DMS53 treated with DMSO at 0.1 percent for 48 hours (cell line): ENCODE measurements at regions not wholly inside any gene's neighbourhood (a gene's known extent, or its start where the extent isn't known, plus 50 kb on each side); places are given as distances from the start of the nearest gene placed in this dataset.

Source experiments
- DNase-seq: peaks from one replicate; lab custom pipeline; 2025; ENCODE audit not compliant: unreplicated experiment; lab: John Stamatoyannopoulos, UW

GRCh38 chr1:30340934-30341333 is 382.5 kb downstream of the MATN1 start:
- DNase-seq, result no peak

GRCh38 chr1:30339866-30340265 is 383.5 kb downstream of the MATN1 start:
- no peak for DNase-seq

- no peak for DNase-seq
Observed at GRCh38 chr1:30338765-30339164, 384.6 kb downstream of the MATN1 start.

- DNase-seq, result no peak
Observed at GRCh38 chr1:30337324-30337620, 386.1 kb downstream of the MATN1 start.

GRCh38 chr1:30336550-30337323 is 386.6 kb downstream of the MATN1 start:
- DNase-seq, result no peak

GRCh38 chr1:30335997-30336390 is 387.4 kb downstream of the MATN1 start:
- no peak for DNase-seq

- DNase-seq, result no peak
Observed at GRCh38 chr1:30335389-30335996, 387.9 kb downstream of the MATN1 start.

- no peak for DNase-seq
Observed at GRCh38 chr1:30334767-30335166, 388.6 kb downstream of the MATN1 start.

GRCh38 chr1:30332116-30333094 is 391.0 kb downstream of the MATN1 start:
- DNase-seq, result no peak

GRCh38 chr1:30331415-30332065 is 391.8 kb downstream of the MATN1 start:
- no peak for DNase-seq

- DNase-seq, result no peak
Observed at GRCh38 chr1:30330644-30331043, 392.7 kb downstream of the MATN1 start.

GRCh38 chr1:30329802-30330557 is 393.4 kb downstream of the MATN1 start:
- no peak for DNase-seq

- no peak for DNase-seq
Observed at GRCh38 chr1:30329263-30329753, 394.1 kb downstream of the MATN1 start.

GRCh38 chr1:30328401-30329262 is 394.8 kb downstream of the MATN1 start:
- DNase-seq, result no peak

GRCh38 chr1:30328100-30328370 is 395.4 kb downstream of the MATN1 start:
- DNase-seq, result no peak

- no peak for DNase-seq
Observed at GRCh38 chr1:30327370-30328099, 395.9 kb downstream of the MATN1 start.

- no peak for DNase-seq
Observed at GRCh38 chr1:30325999-30326398, 397.4 kb downstream of the MATN1 start.

GRCh38 chr1:30325085-30325935 is 398.1 kb downstream of the MATN1 start:
- no peak for DNase-seq
